ENCODE measurements at regions not wholly inside any gene's neighbourhood (a gene's known extent, or its start where the extent isn't known, plus 50 kb on each side); places are given as distances from the start of the nearest gene placed in this dataset.

DNA sequence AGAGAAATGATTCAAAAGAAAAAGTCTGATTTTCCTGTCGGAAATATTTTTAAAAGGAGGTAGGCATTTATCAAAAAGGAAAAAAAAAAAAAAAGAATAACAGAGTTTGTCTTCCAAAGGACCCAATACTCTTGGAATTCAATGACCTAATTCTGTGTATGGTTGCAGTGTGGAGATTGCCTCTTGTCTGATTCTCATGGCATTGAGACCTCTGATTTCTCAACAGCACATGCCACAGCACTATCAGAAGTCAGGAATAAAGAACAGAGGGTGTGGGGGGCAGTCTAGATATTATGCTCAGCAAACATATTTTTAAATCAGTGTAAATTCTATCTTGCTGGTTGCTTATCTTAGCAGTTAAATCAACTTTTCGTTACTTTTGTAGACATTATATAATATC lies 81.3 kb upstream of the SOX9 start:
- TF ChIP-seq, protein P1, sequence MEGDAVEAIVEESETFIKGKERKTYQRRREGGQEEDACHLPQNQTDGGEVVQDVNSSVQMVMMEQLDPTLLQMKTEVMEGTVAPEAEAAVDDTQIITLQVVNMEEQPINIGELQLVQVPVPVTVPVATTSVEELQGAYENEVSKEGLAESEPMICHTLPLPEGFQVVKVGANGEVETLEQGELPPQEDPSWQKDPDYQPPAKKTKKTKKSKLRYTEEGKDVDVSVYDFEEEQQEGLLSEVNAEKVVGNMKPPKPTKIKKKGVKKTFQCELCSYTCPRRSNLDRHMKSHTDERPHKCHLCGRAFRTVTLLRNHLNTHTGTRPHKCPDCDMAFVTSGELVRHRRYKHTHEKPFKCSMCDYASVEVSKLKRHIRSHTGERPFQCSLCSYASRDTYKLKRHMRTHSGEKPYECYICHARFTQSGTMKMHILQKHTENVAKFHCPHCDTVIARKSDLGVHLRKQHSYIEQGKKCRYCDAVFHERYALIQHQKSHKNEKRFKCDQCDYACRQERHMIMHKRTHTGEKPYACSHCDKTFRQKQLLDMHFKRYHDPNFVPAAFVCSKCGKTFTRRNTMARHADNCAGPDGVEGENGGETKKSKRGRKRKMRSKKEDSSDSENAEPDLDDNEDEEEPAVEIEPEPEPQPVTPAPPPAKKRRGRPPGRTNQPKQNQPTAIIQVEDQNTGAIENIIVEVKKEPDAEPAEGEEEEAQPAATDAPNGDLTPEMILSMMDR (IDR thresholded peaks at IDR 0.05): no peak
- no peak for TF ChIP-seq POLR2A (IDR thresholded peaks at IDR 0.05; ENCODE audit: low read depth)
- TF ChIP-seq EP300 (IDR thresholded peaks at IDR 0.05): no peak
- TF ChIP-seq POLR2AphosphoS5 (IDR thresholded peaks at IDR 0.05): no peak
